ENCODE measurements at regions not wholly inside any gene's neighbourhood (a gene's known extent, or its start where the extent isn't known, plus 50 kb on each side); places are given as distances from the start of the nearest gene placed in this dataset.

DNA sequence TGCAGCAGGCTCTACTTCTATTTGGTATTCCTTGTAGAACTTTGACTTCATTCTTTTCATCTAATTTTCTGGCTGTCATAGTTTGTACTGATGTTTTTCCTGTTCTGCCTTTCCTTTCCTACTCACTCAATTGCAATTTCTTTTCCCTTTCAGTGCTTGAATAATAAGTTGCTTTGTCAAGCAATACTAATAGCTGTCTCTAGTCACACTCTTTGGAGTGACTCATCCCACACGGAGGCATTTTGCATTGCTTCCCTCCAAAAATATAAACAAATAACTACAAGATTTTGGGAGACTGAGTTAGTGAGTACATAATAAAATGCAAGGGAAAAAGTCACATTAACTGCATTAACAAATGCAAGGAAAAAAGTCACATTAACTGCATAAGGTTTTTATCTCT, 465.9 kb downstream of the CDH9 start:
- H3K4me3 ChIP-seq = no peak overlapping the region
- no peak for DNase-seq (ENCODE audit: low spot score)
- intact Hi-C loops (cut with DNase I) = no loop called here
- no peaks in the 10 kb centered on the region for H3K36me3 ChIP-seq
- no peak overlapping the region for H3K27ac ChIP-seq
- no peaks in the 10 kb centered on the region for H3K9me3 ChIP-seq
- no peaks in the 10 kb centered on the region for H3K4me1 ChIP-seq (replicated peaks)
- H3K27me3 ChIP-seq (replicated peaks; ENCODE audit: insufficient read depth) = no peaks in the 10 kb centered on the region
- no peak for TF ChIP-seq POLR2A (IDR thresholded peaks at IDR 0.05)
- no peak for TF ChIP-seq CTCF (IDR thresholded peaks at IDR 0.05)
- no peak for TF ChIP-seq POLR2AphosphoS5 (IDR thresholded peaks at IDR 0.05)
- 59% methylated on average over 1 of the region's 1 CpG for WGBS

DNA sequence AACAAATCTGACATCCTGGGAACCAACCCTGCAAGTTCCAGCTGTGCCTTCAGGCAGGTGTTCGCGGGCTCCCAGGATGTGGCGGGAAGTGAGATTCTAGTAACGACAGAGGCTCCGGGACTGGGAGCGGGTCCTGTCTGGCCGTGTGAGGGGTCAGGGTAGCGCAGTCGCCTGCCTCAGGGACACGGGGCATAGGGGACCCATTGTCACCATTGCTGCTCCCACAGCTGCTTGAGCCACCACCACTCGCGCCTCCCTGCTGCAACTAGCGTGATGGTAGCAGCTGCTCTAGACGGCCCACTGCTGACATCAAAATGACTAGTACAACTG, 468.5 kb downstream of the CDH9 start:
- Histone ChIP-seq H3K36me3 (no peaks in the 10 kb centered on the region), H3K27me3 (replicated peaks; ENCODE audit: insufficient read depth) (no peaks in the 10 kb centered on the region), H3K9me3 (no peaks in the 10 kb centered on the region), H3K4me1 (replicated peaks) (no peaks in the 10 kb centered on the region), H3K4me3 (no peak overlapping the region), H3K27ac (no peak overlapping the region)
- no peak for DNase-seq (ENCODE audit: low spot score)
- WGBS = 89% methylated on average over 14 of the region's 14 CpGs
- TF ChIP-seq POLR2AphosphoS5 (IDR thresholded peaks at IDR 0.05) = no peak
- no peak for TF ChIP-seq POLR2A (IDR thresholded peaks at IDR 0.05)
- TF ChIP-seq CTCF (IDR thresholded peaks at IDR 0.05) = no peak
- intact Hi-C loops (cut with DNase I) = no loop called here

GRCh38 chr5:26569241-26569928, 469.0 kb downstream of the CDH9 start:
- no peaks in the 10 kb centered on the region for H3K9me3 ChIP-seq
- 89% methylated on average over 24 of the region's 26 CpGs for WGBS
- DNase-seq (ENCODE audit: low spot score) = no peak
- H3K36me3 ChIP-seq = no peaks in the 10 kb centered on the region
- no peak overlapping the region for H3K27ac ChIP-seq
- TF ChIP-seq CTCF (IDR thresholded peaks at IDR 0.05) = no peak
- H3K27me3 ChIP-seq (replicated peaks; ENCODE audit: insufficient read depth) = no peaks in the 10 kb centered on the region
- H3K4me3 ChIP-seq = no peak overlapping the region
- intact Hi-C loops (cut with DNase I) = no loop called here
- H3K4me1 ChIP-seq (replicated peaks) = no peaks in the 10 kb centered on the region

DNA sequence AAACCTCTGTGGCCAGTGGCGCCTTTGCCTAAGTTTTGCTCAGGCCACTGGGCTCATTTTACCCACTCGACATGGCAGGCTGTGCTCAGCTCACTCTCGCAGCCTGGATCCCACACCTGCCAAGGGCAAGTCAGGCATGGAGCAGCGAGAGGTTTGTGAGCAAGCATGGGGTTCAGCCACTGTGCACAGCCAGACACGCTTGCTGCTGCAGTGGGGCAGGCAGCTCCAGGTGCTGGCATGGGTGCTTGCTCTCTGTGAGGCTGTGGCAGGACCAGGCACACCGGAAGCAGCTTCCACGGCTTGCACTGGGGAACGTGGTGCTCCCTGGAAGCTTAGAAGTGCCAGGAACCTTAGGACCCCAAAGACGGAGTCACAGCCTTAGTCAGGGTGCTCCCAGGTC, 470.1 kb downstream of the CDH9 start:
- DNase-seq (ENCODE audit: low spot score) = no peak
- TF ChIP-seq CTCF (IDR thresholded peaks at IDR 0.05) (no peak), POLR2A (IDR thresholded peaks at IDR 0.05) (no peak), POLR2AphosphoS5 (IDR thresholded peaks at IDR 0.05) (no peak)
- Histone ChIP-seq H3K9me3 (no peaks in the 10 kb centered on the region), H3K4me3 (no peak overlapping the region), H3K4me1 (replicated peaks) (no peaks in the 10 kb centered on the region), H3K36me3 (no peaks in the 10 kb centered on the region), H3K27ac (no peak overlapping the region), H3K27me3 (replicated peaks; ENCODE audit: insufficient read depth) (no peaks in the 10 kb centered on the region)
- 91% methylated on average over 9 of the region's 9 CpGs for WGBS
- intact Hi-C loops (cut with DNase I) = no loop called here

- H3K4me3 ChIP-seq = no peak overlapping the region
- H3K4me1 ChIP-seq (replicated peaks) = no peaks in the 10 kb centered on the region
- no peaks in the 10 kb centered on the region for H3K9me3 ChIP-seq
- TF ChIP-seq POLR2A (IDR thresholded peaks at IDR 0.05) (no peak), CTCF (IDR thresholded peaks at IDR 0.05) (no peak), POLR2AphosphoS5 (IDR thresholded peaks at IDR 0.05) (no peak)
- intact Hi-C loops (cut with DNase I) = no loop called here
- 88% methylated on average over 2 of the region's 2 CpGs for WGBS
- no peak for DNase-seq (ENCODE audit: low spot score)
- H3K27ac ChIP-seq = no peak overlapping the region
- H3K27me3 ChIP-seq (replicated peaks; ENCODE audit: insufficient read depth) = no peaks in the 10 kb centered on the region
- H3K36me3 ChIP-seq = no peaks in the 10 kb centered on the region
These were observed 474.4 kb downstream of the CDH9 start for GRCh38 chr5:26563979-26564378.

Data from prostate gland (tissue), 2 donors.